ENCODE measurements at regions not wholly inside any gene's neighbourhood (a gene's known extent, or its start where the extent isn't known, plus 50 kb on each side); places are given as distances from the start of the nearest gene placed in this dataset.
"Not testable (repeated sequence)": the region's sequence is repeated elsewhere in the genome, so short reads cannot be mapped to it uniquely, and the experiment has no call there.

DNA sequence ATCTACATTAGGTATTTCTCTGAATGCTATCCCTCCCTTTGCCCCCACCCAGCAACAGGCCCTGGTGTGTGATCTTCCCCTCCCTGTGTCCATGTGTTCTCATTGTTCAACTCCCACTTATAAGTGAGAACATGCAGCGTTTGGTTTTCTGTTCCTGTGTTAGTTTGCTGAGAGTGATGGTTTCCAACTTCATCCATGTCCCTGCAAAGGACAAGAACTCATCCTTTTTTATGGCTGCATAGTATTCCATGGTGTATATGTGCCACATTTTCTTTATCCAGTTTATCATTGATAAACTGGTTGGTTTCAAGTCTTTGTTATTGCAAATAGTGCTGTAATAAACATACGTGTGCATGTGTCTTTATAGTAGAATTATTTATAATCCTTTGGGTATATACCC is 55.5 kb upstream of the RASA1 start:
- not testable (repeated sequence) for DNase-seq

DNA sequence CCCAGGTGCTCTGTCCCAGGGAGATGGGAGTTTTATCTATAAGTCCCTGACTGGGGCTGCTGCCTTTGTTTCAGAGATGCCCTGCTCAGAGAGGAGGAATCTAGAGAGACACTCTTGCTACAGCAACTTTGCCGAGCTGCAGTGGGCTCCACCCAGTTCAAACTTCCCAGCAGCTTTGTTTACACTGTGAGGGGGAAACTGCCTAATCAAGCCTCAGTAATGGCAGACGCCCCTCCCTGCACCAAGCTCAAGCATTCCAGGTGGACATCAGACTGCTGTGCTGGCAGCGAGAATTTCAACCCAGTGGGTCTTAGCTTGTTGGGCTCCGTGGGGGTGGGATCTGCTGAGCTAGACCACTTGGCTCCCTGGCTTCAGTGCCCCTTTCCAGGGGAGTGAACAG is 50.2 kb upstream of the RASA1 start:
- DNase-seq, result not testable (repeated sequence)
